Astrocyte (in vitro differentiated cells and primary cell): ENCODE measurements at regions not wholly inside any gene's neighbourhood (a gene's known extent, or its start where the extent isn't known, plus 50 kb on each side); places are given as distances from the start of the nearest gene placed in this dataset.

Experiments
- DNase-seq: peaks from one replicate; pipeline ENCODE4 v3.0.0-alpha.2; 2010; ENCODE audit warnings: low read depth
- FAIRE-seq: peaks from 2 replicates; lab custom pipeline; 2011; peaks lifted over from hg19 to GRCh38; lab: Jason Lieb, UNC
- H2AFZ ChIP-seq: 2 replicates; pipeline ENCODE4 v1.6.0; 2012; ENCODE audit warnings: low read depth, low read length, inconsistent platforms
- H3K27ac ChIP-seq: 2 replicates; pipeline ENCODE4 v1.5.1; 2011; ENCODE audit warnings: low read depth, low read length, inconsistent platforms
- H3K27me3 ChIP-seq: 2 replicates; pipeline ENCODE4 v1.6.0; 2011; ENCODE audit warnings: low read length, inconsistent platforms; ENCODE audit not compliant: insufficient read depth
- H3K36me3 ChIP-seq: 2 replicates; pipeline ENCODE4 v1.5.1; 2011; ENCODE audit warnings: low read length, inconsistent platforms; ENCODE audit not compliant: insufficient read depth
- H3K4me1 ChIP-seq: 2 replicates; pipeline ENCODE4 v1.5.1; 2011; ENCODE audit warnings: low read length, inconsistent platforms; ENCODE audit not compliant: insufficient read depth
- H3K4me2 ChIP-seq: 2 replicates; pipeline ENCODE4 v1.6.0; 2012; ENCODE audit warnings: low read length, inconsistent platforms
- H3K4me3 ChIP-seq: 2 replicates; pipeline ENCODE4 v1.5.1; 2011; ENCODE audit warnings: low read depth, mild to moderate bottlenecking, low read length, inconsistent platforms; ENCODE audit not compliant: insufficient read depth
- H3K79me2 ChIP-seq: 2 replicates; pipeline ENCODE4 v1.6.0; 2012; ENCODE audit warnings: mild to moderate bottlenecking, low read length, inconsistent platforms; ENCODE audit not compliant: insufficient read depth
- H3K9ac ChIP-seq: 2 replicates; pipeline ENCODE4 v1.6.0; 2012; ENCODE audit warnings: mild to moderate bottlenecking, low read length, inconsistent platforms
- H3K9me3 ChIP-seq: 2 replicates; pipeline ENCODE4 v1.5.1; 2012; ENCODE audit warnings: low read depth, mild to moderate bottlenecking, low read length, inconsistent platforms; ENCODE audit not compliant: insufficient read depth
- H4K20me1 ChIP-seq: 2 replicates; pipeline ENCODE4 v1.6.0; 2012; ENCODE audit warnings: low read length, inconsistent platforms; ENCODE audit not compliant: insufficient read depth
- H3K27ac Mint-ChIP-seq: one replicate; pipeline ENCODE4 v1.8.0; 2021; ENCODE audit warnings: mild to moderate bottlenecking, mixed read lengths; ENCODE audit not compliant: unreplicated experiment
- H3K27me3 Mint-ChIP-seq: one replicate; pipeline ENCODE4 v1.8.0; 2021; ENCODE audit warnings: low read depth, mixed read lengths; ENCODE audit not compliant: unreplicated experiment
- H3K36me3 Mint-ChIP-seq: one replicate; pipeline ENCODE4 v1.8.0; 2021; ENCODE audit warnings: low read depth, mixed read lengths; ENCODE audit not compliant: unreplicated experiment
- H3K4me1 Mint-ChIP-seq: one replicate; pipeline ENCODE4 v1.8.0; 2021; ENCODE audit warnings: low read depth, mixed read lengths; ENCODE audit not compliant: unreplicated experiment
- H3K4me3 Mint-ChIP-seq: one replicate; pipeline ENCODE4 v1.8.0; 2021; ENCODE audit warnings: mild to moderate bottlenecking, moderate library complexity, mixed read lengths; ENCODE audit not compliant: unreplicated experiment
- H3K9me3 Mint-ChIP-seq: one replicate; pipeline ENCODE4 v1.8.0; 2021; ENCODE audit warnings: mild to moderate bottlenecking, mixed read lengths; ENCODE audit not compliant: unreplicated experiment
- CTCF ChIP-seq: IDR thresholded peaks from 2 replicates; pipeline ENCODE4 v1.5.1; 2011; ENCODE audit warnings: low read depth, mild to moderate bottlenecking, inconsistent platforms, low read length, moderate library complexity; ENCODE audit not compliant: insufficient read depth
- EZH2 ChIP-seq: IDR thresholded peaks from 2 replicates; pipeline ENCODE4 v1.6.1; 2012; ENCODE audit warnings: mild to moderate bottlenecking, low read length, inconsistent platforms; ENCODE audit not compliant: insufficient read depth

DNA sequence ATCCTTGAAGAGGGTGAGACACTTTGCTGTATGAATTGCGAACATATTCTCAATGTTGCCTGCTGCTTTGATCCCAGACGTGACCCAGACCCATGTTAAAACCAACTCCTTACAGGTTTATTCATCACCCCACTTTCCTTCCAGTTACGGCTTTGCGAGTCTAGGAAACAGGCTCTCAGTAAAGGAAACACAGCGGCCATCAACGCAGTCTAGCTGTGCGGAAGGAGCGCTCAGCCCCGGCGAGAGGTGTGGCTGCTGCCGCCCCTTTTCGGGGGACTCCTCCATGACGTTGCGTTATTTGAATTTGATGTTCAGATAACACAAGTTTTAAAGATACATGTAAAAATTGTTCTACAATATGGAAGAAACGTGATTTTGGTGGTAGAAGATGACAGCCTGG lies 206.4 kb upstream of the FAT1 start:
- peaks cover 7% of the 10 kb centered on the region for H3K9me3 Mint-ChIP-seq
- H3K27me3 ChIP-seq = no peaks in the 10 kb centered on the region

GRCh38 chr4:186931519-186931918 lies 207.9 kb upstream of the FAT1 start:
- H3K36me3 ChIP-seq = no peaks in the 10 kb centered on the region
- no peak overlapping the region for H3K4me3 ChIP-seq
- no peak overlapping the region for H2AFZ ChIP-seq
- DNase-seq (peak; percentile 61), FAIRE-seq (no peak)
- no peak overlapping the region for H3K4me3 Mint-ChIP-seq
- no peaks in the 10 kb centered on the region for H3K79me2 ChIP-seq
- H3K9me3 Mint-ChIP-seq = peaks cover 7% of the 10 kb centered on the region
- H3K36me3 Mint-ChIP-seq = peaks cover 1% of the 10 kb centered on the region
- H3K27ac ChIP-seq = no peak overlapping the region
- H3K27me3 Mint-ChIP-seq = no peaks in the 10 kb centered on the region
- no peak overlapping the region for H3K4me2 ChIP-seq
- H3K4me1 Mint-ChIP-seq = peaks cover 18% of the 10 kb centered on the region
- H4K20me1 ChIP-seq = no peaks in the 10 kb centered on the region
- H3K9me3 ChIP-seq = no peaks in the 10 kb centered on the region
- TF ChIP-seq EZH2 (no peak), CTCF (no peak)
- H3K27ac Mint-ChIP-seq = no peak overlapping the region
- H3K4me1 ChIP-seq = peaks cover 18% of the 10 kb centered on the region
- no peak overlapping the region for H3K9ac ChIP-seq
- no peaks in the 10 kb centered on the region for H3K27me3 ChIP-seq

More for the DNA sequence above, 206.4 kb upstream of the FAT1 start:
- Mint-ChIP-seq H3K27ac (no peak overlapping the region), H3K4me3 (no peak overlapping the region), H3K36me3 (peaks cover 1% of the 10 kb centered on the region), H3K4me1 (peaks cover 10% of the 10 kb centered on the region), H3K27me3 (no peaks in the 10 kb centered on the region)
- TF ChIP-seq EZH2 (no peak), CTCF (no peak)
- H3K79me2 ChIP-seq = no peaks in the 10 kb centered on the region
- FAIRE-seq = peak; percentile 50
- no peak overlapping the region for H3K9ac ChIP-seq
- no peak overlapping the region for H3K27ac ChIP-seq
- peaks cover 18% of the 10 kb centered on the region for H3K4me1 ChIP-seq
- DNase-seq = no peak
- no peaks in the 10 kb centered on the region for H3K36me3 ChIP-seq
- no peak overlapping the region for H3K4me3 ChIP-seq
- no peak overlapping the region for H2AFZ ChIP-seq
- H3K4me2 ChIP-seq = no peak overlapping the region
- H4K20me1 ChIP-seq = no peaks in the 10 kb centered on the region
- no peaks in the 10 kb centered on the region for H3K9me3 ChIP-seq

GRCh38 chr4:186932196-186932595 lies 208.5 kb upstream of the FAT1 start:
- Histone ChIP-seq H3K27me3 (no peaks in the 10 kb centered on the region), H3K9ac (no peak overlapping the region), H3K9me3 (no peaks in the 10 kb centered on the region), H3K27ac (peak overlapping the region; percentile 47), H3K4me2 (peak overlapping the region; percentile 41), H3K4me1 (peaks cover 18% of the 10 kb centered on the region), H3K4me3 (no peak overlapping the region), H3K79me2 (no peaks in the 10 kb centered on the region), H3K36me3 (no peaks in the 10 kb centered on the region), H4K20me1 (no peaks in the 10 kb centered on the region), H2AFZ (no peak overlapping the region)
- H3K9me3 Mint-ChIP-seq = peaks cover 7% of the 10 kb centered on the region
- H3K4me3 Mint-ChIP-seq = no peak overlapping the region
- no peak for FAIRE-seq
- TF ChIP-seq CTCF (no peak), EZH2 (no peak)
- no peaks in the 10 kb centered on the region for H3K27me3 Mint-ChIP-seq
- no peak overlapping the region for H3K27ac Mint-ChIP-seq
- H3K36me3 Mint-ChIP-seq = peaks cover 1% of the 10 kb centered on the region
- DNase-seq = peak; percentile 47
- peaks cover 24% of the 10 kb centered on the region for H3K4me1 Mint-ChIP-seq
